CD4-positive, alpha-beta T cell treated with Interleukin-1 beta for 1 hour (primary cell): ENCODE measurements at regions not wholly inside any gene's neighbourhood (a gene's known extent, or its start where the extent isn't known, plus 50 kb on each side); places are given as distances from the start of the nearest gene placed in this dataset.
"Not testable (repeated sequence)": the region's sequence is repeated elsewhere in the genome, so short reads cannot be mapped to it uniquely, and the experiment has no call there.

Experiments used
- DNase-seq, 2 donors: peaks; one replicate each; pipeline ENCODE4 v3.0.0-alpha.2; 2020 to 2022

DNA sequence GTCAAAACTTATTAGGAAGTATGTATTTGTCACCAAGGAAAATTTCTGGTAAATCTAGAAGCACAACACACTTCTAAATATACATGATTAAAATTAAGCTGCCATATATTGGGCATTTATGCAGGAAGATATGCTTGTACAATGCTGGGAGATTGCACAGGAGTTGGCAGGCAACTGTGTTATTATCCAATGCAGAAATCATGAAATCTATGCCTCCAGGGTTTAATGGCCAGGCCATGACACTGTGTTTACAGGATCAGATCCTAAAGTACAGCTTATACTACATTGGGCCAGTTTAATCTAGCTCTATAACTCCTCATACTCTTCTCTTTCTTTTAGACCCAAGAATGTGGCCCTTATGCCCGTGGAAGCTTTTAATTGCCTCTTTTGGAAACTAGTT lies 391.4 kb upstream of the DPH6 start:
- DNase-seq, result no peak

DNA sequence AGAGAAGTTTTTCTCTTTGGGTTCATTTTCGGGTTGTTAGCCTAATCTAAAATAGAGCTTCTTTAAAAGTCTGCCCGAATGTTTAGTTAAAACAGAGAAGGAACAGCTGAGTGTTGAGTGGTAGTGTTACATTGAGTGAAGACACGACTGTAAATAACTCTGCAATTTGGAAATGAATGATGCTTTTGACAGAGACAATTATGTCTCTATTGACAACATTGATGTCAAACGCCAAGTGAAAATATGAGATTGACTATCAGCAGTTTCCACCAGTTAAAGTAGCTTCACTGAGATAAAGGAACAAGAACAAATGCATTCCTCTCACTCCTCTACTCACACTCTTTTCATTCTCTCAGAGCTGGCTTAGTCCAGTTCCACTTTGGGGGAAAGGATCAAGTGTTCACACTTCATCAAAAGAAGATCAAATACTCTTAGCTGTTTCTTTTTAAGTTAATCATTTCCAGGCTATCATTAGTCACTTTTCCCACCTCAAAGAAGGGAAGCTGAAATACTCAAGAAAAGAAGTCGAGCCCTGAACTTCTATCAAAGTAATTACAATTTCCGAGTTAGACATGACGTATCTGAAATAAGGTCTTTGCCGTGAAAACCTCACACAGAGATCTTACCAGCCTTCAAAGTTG lies 399.1 kb upstream of the DPH6 start:
- no peak for DNase-seq

DNA sequence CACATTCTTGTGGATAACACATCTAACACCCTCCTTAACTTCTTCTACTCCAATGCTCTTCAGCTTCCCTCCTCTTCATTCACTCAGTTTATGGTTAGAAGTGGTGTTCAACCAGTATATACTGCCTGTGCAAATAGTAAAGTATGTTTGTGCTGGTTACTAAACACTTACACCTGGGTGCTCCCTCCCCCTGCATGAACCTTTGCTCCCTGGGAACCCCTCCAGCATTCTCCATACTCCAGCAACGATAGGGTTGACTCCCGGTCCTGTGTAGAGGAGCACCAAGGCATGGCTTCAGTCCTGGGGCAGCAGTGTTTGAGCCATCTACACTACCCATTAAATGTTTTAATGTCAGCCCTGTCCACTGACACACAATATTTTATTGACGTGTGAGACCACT lies 407.5 kb upstream of the DPH6 start:
- DNase-seq, result no peak

DNA sequence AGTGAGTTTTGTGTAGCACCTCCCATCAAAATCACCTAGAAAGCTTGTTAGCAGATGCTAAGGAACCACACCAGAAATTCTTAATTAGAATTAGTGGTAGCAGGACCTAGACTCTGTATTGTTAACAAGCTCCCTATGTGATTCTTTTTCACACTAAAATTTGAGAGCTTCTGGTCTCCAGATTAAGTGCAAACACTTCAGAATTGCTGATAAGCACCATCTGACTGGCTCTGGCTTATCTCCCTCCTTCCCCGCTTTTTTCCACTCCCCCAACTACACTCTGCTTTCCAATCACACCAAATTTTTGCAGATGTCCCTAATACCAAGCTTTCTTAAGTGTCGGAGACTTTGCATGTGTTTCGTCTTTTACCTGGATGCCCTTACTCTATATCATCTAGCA lies 410.1 kb upstream of the DPH6 start:
- DNase-seq, result no peak

GRCh38 chr15:35958021-35958420 lies 412.1 kb upstream of the DPH6 start:
- no peak for DNase-seq

- DNase-seq, result no peak
These were observed 413.0 kb upstream of the DPH6 start for GRCh38 chr15:35958975-35959374.

DNA sequence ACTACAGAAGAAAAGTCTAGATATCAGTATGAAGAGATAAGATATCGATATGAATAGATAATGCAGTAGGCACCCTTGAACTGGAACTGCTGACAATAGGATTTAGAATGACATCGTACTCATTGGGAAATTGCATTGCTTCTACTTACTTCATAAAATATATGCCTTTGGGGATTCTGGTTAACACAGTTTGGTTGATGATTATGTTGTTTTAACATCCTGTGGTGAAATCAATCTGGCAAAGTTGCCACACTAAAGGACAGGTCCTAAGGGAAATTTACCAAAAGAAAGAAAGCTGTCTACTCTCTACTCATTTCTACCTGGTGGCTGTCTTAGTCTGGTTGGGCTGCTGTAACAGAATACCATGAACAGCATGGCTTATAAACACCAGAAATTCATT lies 417.4 kb upstream of the DPH6 start:
- no peak for DNase-seq

- no peak for DNase-seq
These were observed 420.8 kb upstream of the DPH6 start for GRCh38 chr15:35966781-35967180.

GRCh38 chr15:35967968-35968367 lies 422.0 kb upstream of the DPH6 start:
- not testable (repeated sequence) for DNase-seq

GRCh38 chr15:35973029-35973428 lies 427.1 kb upstream of the DPH6 start:
- no peak for DNase-seq

GRCh38 chr15:35974052-35974451 lies 428.1 kb upstream of the DPH6 start:
- DNase-seq, result no peak

- DNase-seq, result no peak
These were observed 430.0 kb upstream of the DPH6 start for GRCh38 chr15:35975941-35976340.

- DNase-seq, result no peak
These were observed 433.6 kb upstream of the DPH6 start for GRCh38 chr15:35979608-35980007.

- no peak for DNase-seq
These were observed 434.8 kb upstream of the DPH6 start for GRCh38 chr15:35980719-35981118.

GRCh38 chr15:35986191-35986721 lies 440.3 kb upstream of the DPH6 start:
- DNase-seq, result no peak

DNA sequence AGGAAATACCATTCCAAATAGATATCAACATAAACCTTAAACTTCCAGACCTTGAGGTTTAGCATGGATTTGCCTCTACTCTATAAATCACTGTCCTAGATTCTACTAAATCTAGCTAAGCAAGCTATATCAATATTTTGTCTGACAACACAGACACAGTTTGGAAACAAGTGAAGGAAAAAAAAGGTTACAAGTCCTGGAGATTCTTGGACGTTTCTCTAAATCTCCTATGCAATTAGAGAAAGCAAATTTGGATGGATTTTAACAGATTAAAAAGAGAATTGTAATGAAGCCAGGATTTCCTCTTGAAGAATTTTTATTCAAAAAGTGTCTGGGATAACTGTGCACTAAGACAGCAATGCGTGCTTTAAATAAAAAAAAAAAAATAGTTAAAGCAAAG lies 441.1 kb upstream of the DPH6 start:
- DNase-seq, result no peak

DNA sequence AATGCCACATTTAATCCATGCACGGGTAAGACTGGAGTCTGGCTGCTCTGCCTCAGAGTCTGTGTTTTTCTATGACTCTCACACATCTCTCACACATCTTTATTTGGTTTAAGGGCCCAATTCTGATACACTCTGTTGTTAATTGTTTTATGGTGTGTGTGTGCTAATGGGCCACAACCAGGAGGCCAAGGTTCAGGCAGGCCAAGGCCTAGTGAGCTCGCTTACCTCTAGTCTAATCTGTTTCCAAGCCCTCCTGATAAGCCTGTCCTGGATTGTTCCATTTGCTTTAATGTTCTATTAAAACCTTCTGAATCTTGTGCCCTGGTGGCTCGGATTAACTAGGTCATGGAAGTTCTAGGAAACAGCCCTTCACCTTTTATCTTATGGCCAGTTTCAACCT lies 445.4 kb upstream of the DPH6 start:
- no peak for DNase-seq

DNA sequence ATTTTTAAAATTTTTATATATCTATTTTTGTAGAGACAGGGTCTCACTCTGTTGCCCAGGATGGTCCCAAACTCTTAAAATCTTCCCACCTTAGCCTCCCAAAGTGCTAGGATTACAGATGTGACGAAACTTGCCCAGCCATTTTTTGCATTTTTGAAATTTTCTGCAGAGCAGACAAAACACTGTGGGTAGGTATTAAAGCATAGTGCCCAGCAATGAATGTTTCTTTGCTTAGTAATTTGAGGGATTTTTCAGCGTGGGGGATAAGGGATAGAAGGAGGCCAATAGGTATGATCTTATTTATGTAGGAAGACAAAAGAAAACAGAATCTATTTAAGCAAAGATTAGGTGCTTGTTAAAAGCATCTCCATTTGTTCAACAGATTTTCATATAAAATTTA lies 446.8 kb upstream of the DPH6 start:
- DNase-seq, result no peak

- no peak for DNase-seq
These were observed 447.2 kb upstream of the DPH6 start for GRCh38 chr15:35993196-35993595.

DNA sequence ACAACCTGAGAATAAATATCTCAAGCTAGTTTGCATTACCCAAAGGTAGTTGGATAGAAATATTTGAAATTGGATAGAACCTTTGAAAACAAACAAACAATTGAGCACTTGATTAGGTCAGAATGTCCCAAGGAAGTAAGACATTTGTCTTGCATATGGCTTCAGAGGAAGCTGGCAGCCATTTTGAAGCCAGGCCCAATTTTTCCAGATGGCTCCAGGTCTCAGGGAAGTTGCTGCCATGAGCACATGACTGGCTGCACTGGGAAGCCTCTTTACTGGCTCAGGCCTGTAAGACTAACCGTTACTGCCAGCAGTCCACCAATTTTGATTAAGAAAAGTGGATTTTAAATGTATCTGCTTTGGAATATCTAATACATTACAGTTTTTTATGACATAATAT lies 448.9 kb upstream of the DPH6 start:
- no peak for DNase-seq

DNA sequence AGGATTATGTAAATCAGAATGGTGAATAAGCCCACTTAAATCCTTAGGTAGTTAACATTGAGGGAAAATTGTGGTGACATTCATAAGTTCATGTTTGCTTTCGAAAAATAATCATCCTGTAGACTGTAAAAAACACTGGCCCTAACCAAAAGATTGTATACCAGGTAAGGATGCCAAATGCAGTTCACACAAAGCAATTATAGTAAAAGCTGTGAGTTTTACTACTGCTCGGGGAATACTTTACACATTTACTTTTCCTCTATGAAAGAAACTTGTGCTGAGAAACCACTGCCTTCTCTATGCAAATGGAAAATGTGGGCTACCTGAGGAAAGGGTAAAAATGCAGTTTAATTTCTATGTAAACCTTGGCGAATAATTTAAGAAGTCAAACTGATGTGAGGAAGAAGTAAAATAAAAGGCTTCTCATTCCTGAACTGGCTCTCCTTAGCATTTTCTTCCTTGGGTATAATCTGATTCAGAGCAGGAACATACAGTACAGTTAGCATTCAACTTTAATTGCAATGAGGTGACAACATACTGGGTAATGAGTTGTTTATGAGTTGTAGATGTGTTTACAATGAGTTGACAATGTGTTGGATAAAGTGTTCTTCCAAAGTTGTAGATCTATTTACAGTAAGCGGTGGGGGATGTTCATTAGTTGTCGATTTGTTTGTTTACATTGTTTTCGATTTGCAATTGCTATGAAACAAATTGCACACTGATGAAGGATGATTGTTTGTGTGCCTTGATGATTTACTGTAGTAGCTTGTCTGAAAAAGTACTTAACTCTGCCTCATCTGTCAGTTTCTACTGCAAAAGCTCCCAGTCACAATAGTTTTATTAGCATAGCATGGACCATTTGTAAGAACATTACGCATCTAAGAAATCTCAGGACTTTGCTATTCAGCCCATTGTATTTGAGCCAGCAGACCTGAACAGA lies 453.0 kb upstream of the DPH6 start:
- no peak for DNase-seq

DNA sequence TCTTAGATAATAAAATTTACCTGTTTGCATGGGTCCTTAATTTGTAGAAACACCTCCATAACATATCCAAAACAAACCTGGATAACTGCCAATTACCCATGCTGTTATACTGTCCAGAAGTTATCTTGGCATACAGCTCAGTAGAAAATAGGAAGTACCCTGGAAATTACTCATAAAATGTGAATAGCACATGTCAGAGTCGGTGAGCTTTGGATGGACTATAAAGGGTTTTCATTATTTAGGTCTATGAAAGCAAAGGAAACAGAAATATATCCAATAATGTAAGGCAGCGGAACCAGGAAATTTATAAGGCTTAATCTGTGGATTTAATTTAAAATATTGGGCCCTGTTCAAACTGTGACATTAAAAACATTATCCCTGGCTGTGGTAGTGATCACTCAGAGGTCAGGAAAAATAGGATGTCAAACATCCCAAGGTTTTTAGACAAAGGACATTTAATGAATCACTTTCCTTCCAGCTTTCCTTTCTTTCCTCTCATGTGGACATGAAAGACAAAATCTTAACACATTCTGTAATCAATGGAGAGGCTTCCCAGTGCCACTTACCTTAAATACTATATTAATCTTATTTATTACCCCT lies 459.0 kb upstream of the DPH6 start:
- DNase-seq, result no peak

- DNase-seq, result no peak
These were observed 459.6 kb upstream of the DPH6 start for GRCh38 chr15:36005542-36005941.

GRCh38 chr15:36007699-36008098 lies 461.7 kb upstream of the DPH6 start:
- no peak for DNase-seq
